ENCODE measurements at regions not wholly inside any gene's neighbourhood (a gene's known extent, or its start where the extent isn't known, plus 50 kb on each side); places are given as distances from the start of the nearest gene placed in this dataset.

DNA sequence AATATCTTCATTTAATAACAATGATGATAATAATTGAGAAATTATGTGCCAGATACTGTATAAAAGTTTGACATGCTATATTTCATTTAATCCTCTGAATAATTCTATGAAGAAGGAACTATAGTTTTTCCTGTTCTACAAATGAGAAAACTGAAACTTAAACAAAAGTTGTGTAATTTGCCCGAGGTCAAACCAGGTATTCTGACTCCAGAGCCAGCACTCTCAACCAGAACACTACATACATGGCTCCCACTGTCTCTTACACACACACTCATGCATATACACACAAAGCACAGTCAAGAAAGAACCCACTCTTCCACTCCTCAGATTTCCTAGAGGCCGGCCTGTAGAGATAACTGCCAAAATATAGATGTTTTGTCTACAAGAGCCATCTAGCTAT lies 374.0 kb upstream of the EMCN start:
- no peak for DNase-seq (ENCODE audit: low read depth)
- no peak overlapping the region for H3K4me3 ChIP-seq (ENCODE audit: low read depth, low read length)
- TF ChIP-seq, protein P1, sequence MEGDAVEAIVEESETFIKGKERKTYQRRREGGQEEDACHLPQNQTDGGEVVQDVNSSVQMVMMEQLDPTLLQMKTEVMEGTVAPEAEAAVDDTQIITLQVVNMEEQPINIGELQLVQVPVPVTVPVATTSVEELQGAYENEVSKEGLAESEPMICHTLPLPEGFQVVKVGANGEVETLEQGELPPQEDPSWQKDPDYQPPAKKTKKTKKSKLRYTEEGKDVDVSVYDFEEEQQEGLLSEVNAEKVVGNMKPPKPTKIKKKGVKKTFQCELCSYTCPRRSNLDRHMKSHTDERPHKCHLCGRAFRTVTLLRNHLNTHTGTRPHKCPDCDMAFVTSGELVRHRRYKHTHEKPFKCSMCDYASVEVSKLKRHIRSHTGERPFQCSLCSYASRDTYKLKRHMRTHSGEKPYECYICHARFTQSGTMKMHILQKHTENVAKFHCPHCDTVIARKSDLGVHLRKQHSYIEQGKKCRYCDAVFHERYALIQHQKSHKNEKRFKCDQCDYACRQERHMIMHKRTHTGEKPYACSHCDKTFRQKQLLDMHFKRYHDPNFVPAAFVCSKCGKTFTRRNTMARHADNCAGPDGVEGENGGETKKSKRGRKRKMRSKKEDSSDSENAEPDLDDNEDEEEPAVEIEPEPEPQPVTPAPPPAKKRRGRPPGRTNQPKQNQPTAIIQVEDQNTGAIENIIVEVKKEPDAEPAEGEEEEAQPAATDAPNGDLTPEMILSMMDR (IDR thresholded peaks at IDR 0.05; ENCODE audit: control insufficient read depth, extremely low read depth, insufficient read depth), result no peak

DNA sequence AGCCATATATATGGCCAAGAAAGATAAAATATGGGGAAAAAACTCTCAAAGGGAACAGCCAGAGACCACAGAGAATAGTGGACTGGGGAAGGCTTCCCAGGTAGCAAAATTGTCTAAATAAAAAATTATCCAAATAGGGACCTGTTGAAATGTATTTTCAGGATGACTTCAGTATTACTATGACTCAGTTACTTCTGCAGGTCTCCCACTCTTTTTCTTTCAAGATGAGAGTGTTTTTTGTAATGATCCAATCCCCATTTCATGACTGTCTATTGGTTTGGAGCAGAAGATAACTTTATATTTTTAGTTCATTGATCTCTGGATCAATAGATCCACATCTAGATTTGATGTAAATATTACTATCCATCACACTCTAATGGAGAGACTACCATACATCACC lies 372.1 kb upstream of the EMCN start:
- H3K4me3 ChIP-seq (ENCODE audit: low read depth, low read length), result no peak overlapping the region
- DNase-seq (ENCODE audit: low read depth), result no peak
- TF ChIP-seq, protein P1 (IDR thresholded peaks at IDR 0.05; ENCODE audit: control insufficient read depth, extremely low read depth, insufficient read depth), result no peak

DNA sequence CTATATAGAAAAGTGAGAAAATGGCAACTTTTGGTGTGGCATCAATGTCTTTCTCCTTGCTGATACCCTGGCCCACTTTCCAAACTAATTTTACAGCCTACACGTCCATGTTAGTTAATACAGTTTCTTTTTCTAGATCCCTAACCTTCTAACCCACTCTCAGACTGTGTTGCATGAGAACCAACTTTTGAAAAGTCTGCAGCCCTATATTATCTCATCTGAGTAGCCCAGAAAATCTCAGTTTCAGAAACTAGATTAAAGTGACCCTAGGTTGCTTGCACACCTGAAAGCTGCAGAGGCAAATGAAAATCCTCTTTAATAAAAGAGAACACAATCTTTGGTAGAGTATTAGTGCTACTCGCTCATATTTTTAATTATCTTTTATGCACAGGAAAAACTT lies 371.6 kb upstream of the EMCN start:
- no peak for DNase-seq (ENCODE audit: low read depth)
- TF ChIP-seq, protein P1 (IDR thresholded peaks at IDR 0.05; ENCODE audit: control insufficient read depth, extremely low read depth, insufficient read depth), result no peak
- no peak overlapping the region for H3K4me3 ChIP-seq (ENCODE audit: low read depth, low read length)

DNA sequence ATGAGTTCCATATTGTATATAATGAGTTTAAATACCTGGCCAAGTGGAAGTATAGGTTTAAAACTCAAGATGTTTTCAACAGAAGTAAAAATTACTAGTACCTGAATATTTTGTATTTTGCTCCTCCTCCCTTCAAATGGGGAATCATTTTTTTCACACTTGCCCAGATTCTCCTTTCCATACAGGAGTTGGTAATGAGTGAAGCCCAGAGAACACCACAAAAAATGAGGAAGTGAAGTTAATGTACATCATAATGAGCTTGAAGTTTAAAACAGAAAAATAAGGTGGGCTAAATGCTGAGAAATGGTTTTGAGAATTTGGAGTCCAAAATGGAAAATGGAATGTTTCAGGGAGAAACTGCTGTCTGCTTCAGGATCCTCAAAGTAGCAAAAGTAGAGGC lies 364.8 kb upstream of the EMCN start:
- TF ChIP-seq, protein P1 (IDR thresholded peaks at IDR 0.05; ENCODE audit: control insufficient read depth, extremely low read depth, insufficient read depth), result no peak
- no peak overlapping the region for H3K4me3 ChIP-seq (ENCODE audit: low read depth, low read length)
- DNase-seq (ENCODE audit: low read depth), result no peak

DNA sequence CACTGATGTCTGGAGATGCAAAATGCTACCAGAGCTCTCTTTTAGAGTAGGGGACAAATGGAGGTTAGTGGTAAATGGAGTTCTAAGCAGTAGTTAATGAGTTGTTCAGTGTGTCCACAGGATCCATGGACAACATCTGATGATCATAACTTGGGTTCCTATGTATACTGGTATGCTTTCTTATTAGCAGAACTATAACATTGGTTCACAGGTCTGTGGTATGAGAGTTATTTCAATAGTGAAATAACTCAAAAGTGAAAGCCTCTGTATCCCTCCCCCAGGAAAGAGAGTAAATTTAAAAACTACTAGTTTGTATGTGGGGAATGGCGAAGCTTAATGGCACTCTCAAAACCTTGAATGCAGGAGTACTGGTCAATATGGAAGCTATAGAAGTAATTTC lies 363.5 kb upstream of the EMCN start:
- TF ChIP-seq, protein P1 (IDR thresholded peaks at IDR 0.05; ENCODE audit: control insufficient read depth, extremely low read depth, insufficient read depth), result no peak
- no peak for DNase-seq (ENCODE audit: low read depth)
- no peak overlapping the region for H3K4me3 ChIP-seq (ENCODE audit: low read depth, low read length)

DNA sequence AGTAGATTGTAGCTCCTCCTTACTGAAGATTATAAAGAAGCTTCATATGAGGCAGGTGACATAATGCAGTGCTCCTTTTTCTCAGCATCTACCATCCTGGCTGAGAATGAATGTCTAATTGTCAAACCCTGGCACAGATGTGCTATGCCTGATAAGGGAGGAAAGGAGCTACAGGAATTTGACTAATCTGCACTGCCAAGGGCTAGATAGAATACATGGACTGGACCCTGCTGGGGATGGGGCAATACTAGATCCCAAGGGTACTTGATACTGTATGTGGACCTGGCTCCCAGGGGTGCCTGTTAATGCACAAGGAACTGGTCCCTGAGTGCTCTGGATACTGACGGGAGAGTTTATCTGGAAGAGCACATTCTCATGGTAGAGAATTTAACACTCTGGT lies 362.2 kb upstream of the EMCN start:
- TF ChIP-seq, protein P1 (IDR thresholded peaks at IDR 0.05; ENCODE audit: control insufficient read depth, extremely low read depth, insufficient read depth), result no peak

DNA sequence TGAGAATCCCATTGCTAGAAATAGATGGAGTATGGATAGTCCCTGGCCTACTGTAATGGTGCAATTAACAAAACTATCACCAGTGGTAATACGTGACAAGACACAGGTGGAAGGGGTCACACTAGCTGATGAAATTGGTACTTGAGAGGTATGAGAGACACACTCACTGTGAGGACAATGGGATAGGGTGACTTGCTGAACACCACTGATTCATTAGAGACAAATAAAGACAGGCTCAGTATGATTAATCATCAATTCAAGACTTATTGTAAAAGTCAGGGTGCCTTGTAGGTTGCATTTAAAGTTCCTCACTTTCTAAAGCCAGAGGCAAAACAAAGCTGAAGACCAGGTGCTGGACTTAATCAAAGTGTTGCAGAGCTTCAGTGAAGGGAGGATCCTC lies 361.6 kb upstream of the EMCN start:
- TF ChIP-seq, protein P1 (IDR thresholded peaks at IDR 0.05; ENCODE audit: control insufficient read depth, extremely low read depth, insufficient read depth), result no peak
- no peak overlapping the region for H3K4me3 ChIP-seq (ENCODE audit: low read depth, low read length)
- DNase-seq (ENCODE audit: low read depth), result no peak

More for the DNA sequence above, 362.2 kb upstream of the EMCN start:
- no peak for DNase-seq (ENCODE audit: low read depth)
- H3K4me3 ChIP-seq (ENCODE audit: low read depth, low read length), result no peak overlapping the region

All from LNCaP clone FGC (cell line).